ENCODE measurements at regions not wholly inside any gene's neighbourhood (a gene's known extent, or its start where the extent isn't known, plus 50 kb on each side); places are given as distances from the start of the nearest gene placed in this dataset.

GRCh38 chr5:144698484-144698883, 527.8 kb downstream of the KCTD16 start:
- DNase-seq (ENCODE audit: low spot score), result no peak
- TF ChIP-seq CTCF (IDR thresholded peaks at IDR 0.05; ENCODE audit: unreplicated experiment), result no peak
- Mint-ChIP-seq H3K4me3 (ENCODE audit: unreplicated experiment) (no peak overlapping the region), H3K4me1 (ENCODE audit: unreplicated experiment) (no peaks in the 10 kb centered on the region), H3K27ac (ENCODE audit: unreplicated experiment) (no peak overlapping the region), H3K27me3 (ENCODE audit: unreplicated experiment) (no peaks in the 10 kb centered on the region), H3K9me3 (ENCODE audit: unreplicated experiment) (no peaks in the 10 kb centered on the region), H3K36me3 (ENCODE audit: low read depth, unreplicated experiment) (no peaks in the 10 kb centered on the region)

- no peaks in the 10 kb centered on the region for H3K9me3 Mint-ChIP-seq (ENCODE audit: unreplicated experiment)
- H3K36me3 Mint-ChIP-seq (ENCODE audit: low read depth, unreplicated experiment), result no peaks in the 10 kb centered on the region
- H3K4me1 Mint-ChIP-seq (ENCODE audit: unreplicated experiment), result no peaks in the 10 kb centered on the region
- H3K4me3 Mint-ChIP-seq (ENCODE audit: unreplicated experiment), result no peak overlapping the region
- no peak overlapping the region for H3K27ac Mint-ChIP-seq (ENCODE audit: unreplicated experiment)
- TF ChIP-seq CTCF (IDR thresholded peaks at IDR 0.05; ENCODE audit: unreplicated experiment), result no peak
- no peaks in the 10 kb centered on the region for H3K27me3 Mint-ChIP-seq (ENCODE audit: unreplicated experiment)
- no peak for DNase-seq (ENCODE audit: low spot score)
These were observed 527.2 kb downstream of the KCTD16 start for GRCh38 chr5:144697847-144698262.

GRCh38 chr5:144691936-144692335, 521.3 kb downstream of the KCTD16 start:
- no peaks in the 10 kb centered on the region for H3K4me1 Mint-ChIP-seq (ENCODE audit: unreplicated experiment)
- no peak for DNase-seq (ENCODE audit: low spot score)
- H3K27ac Mint-ChIP-seq (ENCODE audit: unreplicated experiment), result no peak overlapping the region
- H3K36me3 Mint-ChIP-seq (ENCODE audit: low read depth, unreplicated experiment), result no peaks in the 10 kb centered on the region
- no peaks in the 10 kb centered on the region for H3K27me3 Mint-ChIP-seq (ENCODE audit: unreplicated experiment)
- TF ChIP-seq CTCF (IDR thresholded peaks at IDR 0.05; ENCODE audit: unreplicated experiment), result no peak
- H3K4me3 Mint-ChIP-seq (ENCODE audit: unreplicated experiment), result no peak overlapping the region
- H3K9me3 Mint-ChIP-seq (ENCODE audit: unreplicated experiment), result no peaks in the 10 kb centered on the region

- TF ChIP-seq CTCF (IDR thresholded peaks at IDR 0.05; ENCODE audit: unreplicated experiment), result no peak
- Mint-ChIP-seq H3K4me3 (ENCODE audit: unreplicated experiment) (no peak overlapping the region), H3K27ac (ENCODE audit: unreplicated experiment) (no peak overlapping the region), H3K27me3 (ENCODE audit: unreplicated experiment) (no peaks in the 10 kb centered on the region), H3K4me1 (ENCODE audit: unreplicated experiment) (no peaks in the 10 kb centered on the region), H3K36me3 (ENCODE audit: low read depth, unreplicated experiment) (no peaks in the 10 kb centered on the region), H3K9me3 (ENCODE audit: unreplicated experiment) (no peaks in the 10 kb centered on the region)
- DNase-seq (ENCODE audit: low spot score), result no peak
These were observed 514.2 kb downstream of the KCTD16 start for GRCh38 chr5:144684899-144685298.

- H3K4me1 Mint-ChIP-seq (ENCODE audit: unreplicated experiment), result no peaks in the 10 kb centered on the region
- DNase-seq (ENCODE audit: low spot score), result no peak
- H3K27ac Mint-ChIP-seq (ENCODE audit: unreplicated experiment), result no peak overlapping the region
- no peaks in the 10 kb centered on the region for H3K27me3 Mint-ChIP-seq (ENCODE audit: unreplicated experiment)
- H3K4me3 Mint-ChIP-seq (ENCODE audit: unreplicated experiment), result no peak overlapping the region
- no peak for TF ChIP-seq CTCF (IDR thresholded peaks at IDR 0.05; ENCODE audit: unreplicated experiment)
- H3K9me3 Mint-ChIP-seq (ENCODE audit: unreplicated experiment), result no peaks in the 10 kb centered on the region
- H3K36me3 Mint-ChIP-seq (ENCODE audit: low read depth, unreplicated experiment), result no peaks in the 10 kb centered on the region
These were observed 510.0 kb downstream of the KCTD16 start for GRCh38 chr5:144680711-144681110.
